Neural progenitor cell (in vitro differentiated cells): ENCODE measurements at regions not wholly inside any gene's neighbourhood (a gene's known extent, or its start where the extent isn't known, plus 50 kb on each side); places are given as distances from the start of the nearest gene placed in this dataset.

Experiments
- CTCF ChIP-seq: fragments of 200-600 bp; sonication (generic); IDR thresholded peaks from 2 replicates; pipeline ENCODE4 v1.5.1; 2017; ENCODE audit warnings: antibody characterized with exemption, mild to moderate bottlenecking
- EZH2phosphoT487 ChIP-seq: fragments of 200-600 bp; sonication (generic); IDR thresholded peaks from 2 replicates; pipeline ENCODE4 v1.6.1; 2017; ENCODE audit warnings: antibody characterized with exemption

DNA sequence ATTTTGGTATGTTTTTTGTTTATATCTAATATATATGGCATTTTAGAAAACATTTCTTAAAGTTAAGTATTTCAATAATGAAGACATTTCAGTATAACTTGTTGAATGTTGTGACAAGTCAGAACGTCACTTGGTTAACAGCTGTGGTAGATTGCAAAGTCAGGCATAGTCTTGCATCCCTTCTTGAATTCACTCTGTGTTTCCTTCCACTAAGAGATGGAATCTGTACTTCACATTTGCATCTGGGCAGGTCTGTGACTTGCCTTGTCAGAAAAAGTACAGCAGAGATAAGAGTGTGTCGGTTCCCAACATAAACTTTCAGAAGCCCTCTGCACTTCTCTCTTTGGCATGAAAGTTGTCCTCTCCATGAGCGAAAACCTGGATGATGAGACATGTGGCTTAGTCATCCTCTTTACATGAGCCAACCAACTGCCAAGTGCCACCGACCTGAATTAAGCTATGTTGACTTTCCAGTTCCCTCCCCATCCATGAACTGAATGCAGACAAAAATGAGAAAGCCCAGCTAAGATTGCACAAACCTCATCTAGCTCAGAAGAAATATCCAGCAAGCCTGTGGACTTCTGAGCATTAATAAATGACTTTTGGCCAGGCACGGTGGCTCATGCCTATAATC lies 1730.2 kb downstream of the MRPL39 start:
- no peak for TF ChIP-seq CTCF
- no peak for TF ChIP-seq EZH2phosphoT487
